Stimulated activated CD4-positive, alpha-beta T cell treated with anti-CD3 and anti-CD28 coated beads, Interleukin-2, amount 100 ng/mL, for 48 hours (primary cell): ENCODE measurements at regions not wholly inside any gene's neighbourhood (a gene's known extent, or its start where the extent isn't known, plus 50 kb on each side); places are given as distances from the start of the nearest gene placed in this dataset.

Experiments used
- DNase-seq, 2 donors: peaks; one replicate each; pipeline ENCODE4 v3.0.0-alpha.2; 2020

- no peak for DNase-seq
Observed at GRCh38 chr12:46445551-46446235, 73.1 kb upstream of the SLC38A2 start.

GRCh38 chr12:46445093-46445492 is 72.5 kb upstream of the SLC38A2 start:
- DNase-seq = no peak

- no peak for DNase-seq
Observed at GRCh38 chr12:46443594-46444263, 71.2 kb upstream of the SLC38A2 start.

GRCh38 chr12:46442738-46443137 is 70.2 kb upstream of the SLC38A2 start:
- no peak for DNase-seq

GRCh38 chr12:46442239-46442638 is 69.7 kb upstream of the SLC38A2 start:
- DNase-seq = no peak

- DNase-seq = no peak
Observed at GRCh38 chr12:46439793-46440511, 67.4 kb upstream of the SLC38A2 start.

- DNase-seq = no peak
Observed at GRCh38 chr12:46438719-46439319, 66.2 kb upstream of the SLC38A2 start.

GRCh38 chr12:46438256-46438655 is 65.7 kb upstream of the SLC38A2 start:
- DNase-seq = no peak

- no peak for DNase-seq
Observed at GRCh38 chr12:46437469-46437868, 64.9 kb upstream of the SLC38A2 start.

GRCh38 chr12:46436747-46437146 is 64.2 kb upstream of the SLC38A2 start:
- no peak for DNase-seq

- DNase-seq = no peak
Observed at GRCh38 chr12:46435625-46436024, 63.1 kb upstream of the SLC38A2 start.

GRCh38 chr12:46435029-46435428 is 62.5 kb upstream of the SLC38A2 start:
- DNase-seq = no peak

- DNase-seq = no peak
Observed at GRCh38 chr12:46433829-46434228, 61.3 kb upstream of the SLC38A2 start.

GRCh38 chr12:46432325-46432724 is 59.8 kb upstream of the SLC38A2 start:
- DNase-seq = no peak

GRCh38 chr12:46430340-46430948 is 57.9 kb upstream of the SLC38A2 start:
- DNase-seq = no peak
